Sigmoid colon (tissue), 6 donors: ENCODE measurements at regions not wholly inside any gene's neighbourhood (a gene's known extent, or its start where the extent isn't known, plus 50 kb on each side); places are given as distances from the start of the nearest gene placed in this dataset.

Source experiments
- DNase-seq: peaks from one replicate; pipeline ENCODE4 v3.0.0-alpha.2; 2019
- H3K27ac ChIP-seq, 4 donors: fragments of 200-600 bp; sonication (generic); one replicate each; pipeline ENCODE4 v1.5.1; 2016 to 2019; ENCODE audit warnings: mild to moderate bottlenecking in 1 of 4
- H3K27me3 ChIP-seq, 3 donors: fragments of 200-600 bp; sonication (generic); one replicate each; pipeline ENCODE4 v1.5.1; 2019; ENCODE audit warnings: mild to moderate bottlenecking in 1 of 3
- H3K36me3 ChIP-seq, 4 donors: fragments of 200-600 bp; sonication (generic); one replicate each; pipeline ENCODE4 v1.5.1; 2016 to 2019
- H3K4me1 ChIP-seq, 4 donors: fragments of 200-600 bp; sonication (generic); one replicate each; pipeline ENCODE4 v1.5.1; 2017 to 2019
- H3K4me3 ChIP-seq, 4 donors: fragments of 200-600 bp; sonication (generic); one replicate each; pipeline ENCODE4 v1.5.1; 2017 to 2019; ENCODE audit warnings: mild to moderate bottlenecking in 2 of 4, moderate library complexity in 1 of 4
- H3K9me3 ChIP-seq, 4 donors: fragments of 200-600 bp in 3 of 4; sonication (generic) in 3 of 4; one replicate each; pipeline versions ENCODE4 v1.5.1 to v1.6.1; 2013 to 2019
- EP300 ChIP-seq, 4 donors: sonication (generic); formaldehyde crosslinking; IDR thresholded peaks; one replicate each; pipeline ENCODE4 v1.6.1; 2017; ENCODE audit warnings: antibody characterized with exemption in 4 of 4
- POLR2A ChIP-seq, 2 donors: fragments of 450-650 bp; IDR thresholded peaks; one replicate each; pipeline ENCODE4 v1.6.1; 2016; ENCODE audit warnings: antibody characterized with exemption in 2 of 2, mild to moderate bottlenecking in 2 of 2, moderate library complexity in 2 of 2
- POLR2AphosphoS5 ChIP-seq, 4 donors: sonication (generic); formaldehyde crosslinking; IDR thresholded peaks; one replicate each; pipeline ENCODE4 v1.6.1; 2017; ENCODE audit warnings: antibody characterized with exemption in 4 of 4
- WGBS, 2 donors: extraction: QIAGEN DNeasy Blood & Tissue Kit; methylation state at CpG; one replicate each; pipeline ENCODE4 v1.1.7; 2013; 5-methylcytosine and 5-hydroxymethylcytosine counted together
- intact Hi-C: fragments of 100-400 bp; cut with DNase I; formaldehyde crosslinking; loops from one replicate; pipeline ENCODE4 v1.15.1; 2023
- TF ChIP-seq, protein P1 (sequence below), 4 experiments: fragments of 450-650 bp in 3 of 4; fragments of 200-600 bp in 1 of 4; IDR thresholded peaks; one replicate each; pipeline ENCODE4 v1.5.1; 2016 to 2019; ENCODE audit warnings: antibody characterized with exemption in 4 of 4, mild to moderate bottlenecking in 3 of 4, moderate library complexity in 2 of 4
- donor health status: healthy with polysubstance abuse.
- donor health status: healthy.

DNA sequence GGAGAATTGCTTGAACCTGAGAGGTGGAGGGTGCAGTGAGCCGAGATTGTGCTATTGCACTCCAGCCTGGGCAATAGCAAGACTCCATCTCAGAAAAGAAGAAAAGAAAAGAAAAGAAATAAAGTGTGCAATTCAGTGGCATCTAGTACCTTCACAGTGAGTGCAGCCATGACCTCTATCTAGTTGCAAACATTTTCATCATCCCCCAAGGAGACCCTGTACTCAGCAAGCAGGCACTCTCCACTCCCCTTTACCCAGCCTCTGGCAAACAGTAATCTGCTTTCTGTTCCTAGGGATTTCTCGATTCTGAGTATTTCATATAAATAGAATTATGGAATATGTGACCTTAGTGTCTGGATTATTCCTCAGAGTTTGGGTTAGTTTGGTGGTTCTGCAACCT, 130.4 kb upstream of the ARL4C start:
- Histone ChIP-seq H3K9me3 (no peaks in the 10 kb centered on the region), H3K4me1 (peaks cover 0 to 17% (median 7%) of the 10 kb centered on the region in 4 donors), H3K36me3 (no peaks in the 10 kb centered on the region), H3K27ac (no peak overlapping the region), H3K27me3 (no peaks in the 10 kb centered on the region), H3K4me3 (no peak overlapping the region)
- TF ChIP-seq, protein P1, sequence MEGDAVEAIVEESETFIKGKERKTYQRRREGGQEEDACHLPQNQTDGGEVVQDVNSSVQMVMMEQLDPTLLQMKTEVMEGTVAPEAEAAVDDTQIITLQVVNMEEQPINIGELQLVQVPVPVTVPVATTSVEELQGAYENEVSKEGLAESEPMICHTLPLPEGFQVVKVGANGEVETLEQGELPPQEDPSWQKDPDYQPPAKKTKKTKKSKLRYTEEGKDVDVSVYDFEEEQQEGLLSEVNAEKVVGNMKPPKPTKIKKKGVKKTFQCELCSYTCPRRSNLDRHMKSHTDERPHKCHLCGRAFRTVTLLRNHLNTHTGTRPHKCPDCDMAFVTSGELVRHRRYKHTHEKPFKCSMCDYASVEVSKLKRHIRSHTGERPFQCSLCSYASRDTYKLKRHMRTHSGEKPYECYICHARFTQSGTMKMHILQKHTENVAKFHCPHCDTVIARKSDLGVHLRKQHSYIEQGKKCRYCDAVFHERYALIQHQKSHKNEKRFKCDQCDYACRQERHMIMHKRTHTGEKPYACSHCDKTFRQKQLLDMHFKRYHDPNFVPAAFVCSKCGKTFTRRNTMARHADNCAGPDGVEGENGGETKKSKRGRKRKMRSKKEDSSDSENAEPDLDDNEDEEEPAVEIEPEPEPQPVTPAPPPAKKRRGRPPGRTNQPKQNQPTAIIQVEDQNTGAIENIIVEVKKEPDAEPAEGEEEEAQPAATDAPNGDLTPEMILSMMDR (IDR thresholded peaks at IDR 0.05): no peak
- TF ChIP-seq POLR2A (IDR thresholded peaks at IDR 0.05) (no peak), POLR2AphosphoS5 (IDR thresholded peaks at IDR 0.05) (no peak), EP300 (IDR thresholded peaks at IDR 0.05) (no peak)
- intact Hi-C loops: no loop called here
- WGBS, 2 donors: 86 to 87% methylated on average over 2 of the region's 2 CpGs
- no peak for DNase-seq

GRCh38 chr2:234626566-234627130, 129.8 kb upstream of the ARL4C start:
- Histone ChIP-seq H3K4me1 (peaks cover 0 to 17% (median 7%) of the 10 kb centered on the region in 4 donors), H3K27me3 (no peaks in the 10 kb centered on the region), H3K4me3 (no peak overlapping the region), H3K36me3 (no peaks in the 10 kb centered on the region), H3K9me3 (no peaks in the 10 kb centered on the region), H3K27ac (no peak overlapping the region)
- 88 to 92% methylated on average over 7 of the region's 7 CpGs for WGBS, 2 donors
- intact Hi-C loops: no loop called here
- no peak for TF ChIP-seq POLR2A (IDR thresholded peaks at IDR 0.05)
- TF ChIP-seq, protein P1 (IDR thresholded peaks at IDR 0.05): no peak
- no peak for DNase-seq

DNA sequence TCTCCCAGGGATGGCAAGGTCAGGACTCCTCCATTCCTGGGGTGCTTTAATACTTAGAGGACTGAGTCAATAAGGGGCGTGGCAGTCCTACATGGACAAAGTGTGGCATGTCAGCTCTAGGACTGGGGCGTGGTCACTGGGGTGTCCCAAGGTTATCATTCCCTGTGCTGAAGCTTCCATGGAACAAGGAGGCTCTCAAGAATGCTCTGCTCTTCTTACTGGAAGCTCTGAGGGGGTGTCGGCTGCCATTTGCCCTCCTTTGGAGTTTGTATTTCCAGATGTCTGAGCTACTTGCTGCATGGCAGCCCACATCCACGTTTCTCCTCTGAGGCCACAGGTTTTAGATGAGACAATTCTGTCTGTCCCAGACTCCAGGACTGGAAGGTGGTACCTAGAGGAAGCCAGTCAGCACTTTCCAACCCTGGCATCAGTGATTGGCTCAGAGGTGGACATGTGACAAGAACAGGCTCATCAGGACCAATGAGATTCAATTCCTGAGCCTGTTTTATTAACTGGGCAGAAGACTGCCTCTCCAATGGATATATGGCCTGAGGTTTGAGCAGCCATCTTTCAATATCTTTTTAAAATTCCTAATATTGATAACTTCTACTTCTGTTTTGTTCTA, 128.9 kb upstream of the ARL4C start:
- WGBS, 2 donors: 82 to 84% methylated on average over 4 of the region's 4 CpGs
- H3K9me3 ChIP-seq: no peaks in the 10 kb centered on the region
- intact Hi-C loops: no loop called here
- no peak for DNase-seq
- peaks cover 0 to 11% (median 3%) of the 10 kb centered on the region in 4 donors for H3K4me1 ChIP-seq
- TF ChIP-seq EP300 (IDR thresholded peaks at IDR 0.05) (no peak), POLR2A (IDR thresholded peaks at IDR 0.05) (no peak), POLR2AphosphoS5 (IDR thresholded peaks at IDR 0.05) (no peak)
- TF ChIP-seq, protein P1 (IDR thresholded peaks at IDR 0.05): no peak
- no peak overlapping the region for H3K27ac ChIP-seq
- no peaks in the 10 kb centered on the region for H3K27me3 ChIP-seq
- H3K4me3 ChIP-seq: no peak overlapping the region
- H3K36me3 ChIP-seq: no peaks in the 10 kb centered on the region

DNA sequence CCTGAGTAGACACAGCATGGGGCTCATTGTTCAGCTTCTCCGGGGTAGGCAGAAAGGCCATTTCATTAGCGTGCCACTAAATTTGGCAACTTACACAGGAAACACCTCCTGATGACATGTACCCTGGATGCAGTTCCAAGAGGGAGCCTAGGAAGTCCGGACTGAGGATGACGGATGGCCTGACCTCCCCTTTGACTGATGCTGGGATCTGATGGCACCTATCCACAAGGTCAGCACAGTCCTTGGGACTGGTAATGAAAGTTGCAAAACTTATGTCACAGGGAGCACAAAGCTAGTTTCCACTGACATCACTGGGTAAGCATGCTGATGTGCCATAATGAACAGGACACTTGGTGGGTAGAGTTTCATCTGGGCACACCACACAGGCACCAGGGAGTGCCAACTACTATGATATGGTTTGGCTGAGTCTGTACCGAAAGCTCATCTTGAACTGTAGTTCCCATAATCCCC, 126.7 kb upstream of the ARL4C start:
- no peak overlapping the region for H3K4me3 ChIP-seq
- H3K36me3 ChIP-seq: no peaks in the 10 kb centered on the region
- intact Hi-C loops: no loop called here
- H3K4me1 ChIP-seq: no peaks in the 10 kb centered on the region
- WGBS, 2 donors: 87 to 93% methylated on average over 5 of the region's 5 CpGs
- H3K9me3 ChIP-seq: no peaks in the 10 kb centered on the region
- H3K27me3 ChIP-seq: no peaks in the 10 kb centered on the region
- no peak overlapping the region for H3K27ac ChIP-seq
- no peak for TF ChIP-seq POLR2A (IDR thresholded peaks at IDR 0.05)
- DNase-seq: no peak

- no peak for DNase-seq
- Histone ChIP-seq H3K36me3 (no peaks in the 10 kb centered on the region), H3K27ac (no peak overlapping the region), H3K27me3 (no peaks in the 10 kb centered on the region), H3K9me3 (no peaks in the 10 kb centered on the region), H3K4me1 (no peaks in the 10 kb centered on the region), H3K4me3 (no peak overlapping the region)
- 85 to 88% methylated on average over 5 of the region's 5 CpGs for WGBS, 2 donors
- intact Hi-C loops: no loop called here
- no peak for TF ChIP-seq EP300 (IDR thresholded peaks at IDR 0.05)
- no peak for TF ChIP-seq POLR2A (IDR thresholded peaks at IDR 0.05)
- TF ChIP-seq POLR2AphosphoS5 (IDR thresholded peaks at IDR 0.05): no peak
Measured at GRCh38 chr2:234621120-234621519, 124.2 kb upstream of the ARL4C start.

GRCh38 chr2:234620018-234620417, 123.1 kb upstream of the ARL4C start:
- intact Hi-C loops: no loop called here
- DNase-seq: no peak
- H3K9me3 ChIP-seq: no peaks in the 10 kb centered on the region
- 38 to 65% methylated on average over 7 of the region's 7 CpGs for WGBS, 2 donors
- no peaks in the 10 kb centered on the region for H3K27me3 ChIP-seq
- H3K36me3 ChIP-seq: no peaks in the 10 kb centered on the region
- no peak overlapping the region for H3K27ac ChIP-seq
- no peak overlapping the region for H3K4me3 ChIP-seq
- TF ChIP-seq POLR2A (IDR thresholded peaks at IDR 0.05) (no peak), EP300 (IDR thresholded peaks at IDR 0.05) (no peak), POLR2AphosphoS5 (IDR thresholded peaks at IDR 0.05) (no peak)
- TF ChIP-seq, protein P1 (IDR thresholded peaks at IDR 0.05): no peak
- H3K4me1 ChIP-seq: no peaks in the 10 kb centered on the region
